ENCODE measurements at regions not wholly inside any gene's neighbourhood (a gene's known extent, or its start where the extent isn't known, plus 50 kb on each side); places are given as distances from the start of the nearest gene placed in this dataset.

DNA sequence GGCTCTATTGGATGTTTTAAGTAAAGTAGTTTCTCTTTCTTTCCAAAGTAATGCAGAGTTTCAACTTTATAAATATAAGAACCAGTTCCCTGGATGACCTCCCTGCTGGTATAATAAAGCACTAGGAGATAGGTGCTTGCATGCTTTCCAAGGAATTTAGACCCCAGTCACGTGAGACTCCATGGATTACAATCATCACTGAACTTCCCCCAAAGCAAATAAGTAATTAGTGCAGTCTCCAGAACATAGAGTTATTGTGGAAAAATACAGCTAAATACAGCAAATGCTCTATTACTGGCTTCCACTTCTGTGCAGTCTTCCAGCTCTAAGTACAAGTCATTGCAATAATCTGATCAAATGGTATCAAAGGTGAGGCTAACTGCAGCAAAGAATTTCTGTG is 220.2 kb upstream of the STEAP1 start (continued):
- TF ChIP-seq, protein P1, sequence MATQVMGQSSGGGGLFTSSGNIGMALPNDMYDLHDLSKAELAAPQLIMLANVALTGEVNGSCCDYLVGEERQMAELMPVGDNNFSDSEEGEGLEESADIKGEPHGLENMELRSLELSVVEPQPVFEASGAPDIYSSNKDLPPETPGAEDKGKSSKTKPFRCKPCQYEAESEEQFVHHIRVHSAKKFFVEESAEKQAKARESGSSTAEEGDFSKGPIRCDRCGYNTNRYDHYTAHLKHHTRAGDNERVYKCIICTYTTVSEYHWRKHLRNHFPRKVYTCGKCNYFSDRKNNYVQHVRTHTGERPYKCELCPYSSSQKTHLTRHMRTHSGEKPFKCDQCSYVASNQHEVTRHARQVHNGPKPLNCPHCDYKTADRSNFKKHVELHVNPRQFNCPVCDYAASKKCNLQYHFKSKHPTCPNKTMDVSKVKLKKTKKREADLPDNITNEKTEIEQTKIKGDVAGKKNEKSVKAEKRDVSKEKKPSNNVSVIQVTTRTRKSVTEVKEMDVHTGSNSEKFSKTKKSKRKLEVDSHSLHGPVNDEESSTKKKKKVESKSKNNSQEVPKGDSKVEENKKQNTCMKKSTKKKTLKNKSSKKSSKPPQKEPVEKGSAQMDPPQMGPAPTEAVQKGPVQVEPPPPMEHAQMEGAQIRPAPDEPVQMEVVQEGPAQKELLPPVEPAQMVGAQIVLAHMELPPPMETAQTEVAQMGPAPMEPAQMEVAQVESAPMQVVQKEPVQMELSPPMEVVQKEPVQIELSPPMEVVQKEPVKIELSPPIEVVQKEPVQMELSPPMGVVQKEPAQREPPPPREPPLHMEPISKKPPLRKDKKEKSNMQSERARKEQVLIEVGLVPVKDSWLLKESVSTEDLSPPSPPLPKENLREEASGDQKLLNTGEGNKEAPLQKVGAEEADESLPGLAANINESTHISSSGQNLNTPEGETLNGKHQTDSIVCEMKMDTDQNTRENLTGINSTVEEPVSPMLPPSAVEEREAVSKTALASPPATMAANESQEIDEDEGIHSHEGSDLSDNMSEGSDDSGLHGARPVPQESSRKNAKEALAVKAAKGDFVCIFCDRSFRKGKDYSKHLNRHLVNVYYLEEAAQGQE (IDR thresholded peaks at IDR 0.05; ENCODE audit: borderline replicate concordance), result no peak
- TF ChIP-seq, protein P1 (CRISPR knock-in tag; IDR thresholded peaks at IDR 0.05; ENCODE audit: low read depth), result no peak
- TF ChIP-seq, protein P2, sequence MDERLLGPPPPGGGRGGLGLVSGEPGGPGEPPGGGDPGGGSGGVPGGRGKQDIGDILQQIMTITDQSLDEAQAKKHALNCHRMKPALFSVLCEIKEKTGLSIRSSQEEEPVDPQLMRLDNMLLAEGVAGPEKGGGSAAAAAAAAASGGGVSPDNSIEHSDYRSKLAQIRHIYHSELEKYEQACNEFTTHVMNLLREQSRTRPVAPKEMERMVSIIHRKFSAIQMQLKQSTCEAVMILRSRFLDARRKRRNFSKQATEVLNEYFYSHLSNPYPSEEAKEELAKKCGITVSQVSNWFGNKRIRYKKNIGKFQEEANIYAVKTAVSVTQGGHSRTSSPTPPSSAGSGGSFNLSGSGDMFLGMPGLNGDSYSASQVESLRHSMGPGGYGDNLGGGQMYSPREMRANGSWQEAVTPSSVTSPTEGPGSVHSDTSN (CRISPR knock-in tag; IDR thresholded peaks at IDR 0.05; ENCODE audit: low read depth), result no peak
- TF ChIP-seq, protein P2 (tag; conservative IDR thresholded peaks at IDR 0.05; ENCODE audit: low read depth), result no peak
- TF ChIP-seq GATA2 (CRISPR knock-in tag; IDR thresholded peaks at IDR 0.05), result no peak
- no peak for TF ChIP-seq OTX1 (CRISPR knock-in tag; IDR thresholded peaks at IDR 0.05)
- TF ChIP-seq, protein P3, sequence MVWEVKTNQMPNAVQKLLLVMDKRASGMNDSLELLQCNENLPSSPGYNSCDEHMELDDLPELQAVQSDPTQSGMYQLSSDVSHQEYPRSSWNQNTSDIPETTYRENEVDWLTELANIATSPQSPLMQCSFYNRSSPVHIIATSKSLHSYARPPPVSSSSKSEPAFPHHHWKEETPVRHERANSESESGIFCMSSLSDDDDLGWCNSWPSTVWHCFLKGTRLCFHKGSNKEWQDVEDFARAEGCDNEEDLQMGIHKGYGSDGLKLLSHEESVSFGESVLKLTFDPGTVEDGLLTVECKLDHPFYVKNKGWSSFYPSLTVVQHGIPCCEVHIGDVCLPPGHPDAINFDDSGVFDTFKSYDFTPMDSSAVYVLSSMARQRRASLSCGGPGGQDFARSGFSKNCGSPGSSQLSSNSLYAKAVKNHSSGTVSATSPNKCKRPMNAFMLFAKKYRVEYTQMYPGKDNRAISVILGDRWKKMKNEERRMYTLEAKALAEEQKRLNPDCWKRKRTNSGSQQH (CRISPR knock-in tag; IDR thresholded peaks at IDR 0.05), result no peak
- TF ChIP-seq, protein P4, sequence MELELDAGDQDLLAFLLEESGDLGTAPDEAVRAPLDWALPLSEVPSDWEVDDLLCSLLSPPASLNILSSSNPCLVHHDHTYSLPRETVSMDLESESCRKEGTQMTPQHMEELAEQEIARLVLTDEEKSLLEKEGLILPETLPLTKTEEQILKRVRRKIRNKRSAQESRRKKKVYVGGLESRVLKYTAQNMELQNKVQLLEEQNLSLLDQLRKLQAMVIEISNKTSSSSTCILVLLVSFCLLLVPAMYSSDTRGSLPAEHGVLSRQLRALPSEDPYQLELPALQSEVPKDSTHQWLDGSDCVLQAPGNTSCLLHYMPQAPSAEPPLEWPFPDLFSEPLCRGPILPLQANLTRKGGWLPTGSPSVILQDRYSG (tag; conservative IDR thresholded peaks at IDR 0.05; ENCODE audit: low read depth), result no peak
- TF ChIP-seq, protein P5, sequence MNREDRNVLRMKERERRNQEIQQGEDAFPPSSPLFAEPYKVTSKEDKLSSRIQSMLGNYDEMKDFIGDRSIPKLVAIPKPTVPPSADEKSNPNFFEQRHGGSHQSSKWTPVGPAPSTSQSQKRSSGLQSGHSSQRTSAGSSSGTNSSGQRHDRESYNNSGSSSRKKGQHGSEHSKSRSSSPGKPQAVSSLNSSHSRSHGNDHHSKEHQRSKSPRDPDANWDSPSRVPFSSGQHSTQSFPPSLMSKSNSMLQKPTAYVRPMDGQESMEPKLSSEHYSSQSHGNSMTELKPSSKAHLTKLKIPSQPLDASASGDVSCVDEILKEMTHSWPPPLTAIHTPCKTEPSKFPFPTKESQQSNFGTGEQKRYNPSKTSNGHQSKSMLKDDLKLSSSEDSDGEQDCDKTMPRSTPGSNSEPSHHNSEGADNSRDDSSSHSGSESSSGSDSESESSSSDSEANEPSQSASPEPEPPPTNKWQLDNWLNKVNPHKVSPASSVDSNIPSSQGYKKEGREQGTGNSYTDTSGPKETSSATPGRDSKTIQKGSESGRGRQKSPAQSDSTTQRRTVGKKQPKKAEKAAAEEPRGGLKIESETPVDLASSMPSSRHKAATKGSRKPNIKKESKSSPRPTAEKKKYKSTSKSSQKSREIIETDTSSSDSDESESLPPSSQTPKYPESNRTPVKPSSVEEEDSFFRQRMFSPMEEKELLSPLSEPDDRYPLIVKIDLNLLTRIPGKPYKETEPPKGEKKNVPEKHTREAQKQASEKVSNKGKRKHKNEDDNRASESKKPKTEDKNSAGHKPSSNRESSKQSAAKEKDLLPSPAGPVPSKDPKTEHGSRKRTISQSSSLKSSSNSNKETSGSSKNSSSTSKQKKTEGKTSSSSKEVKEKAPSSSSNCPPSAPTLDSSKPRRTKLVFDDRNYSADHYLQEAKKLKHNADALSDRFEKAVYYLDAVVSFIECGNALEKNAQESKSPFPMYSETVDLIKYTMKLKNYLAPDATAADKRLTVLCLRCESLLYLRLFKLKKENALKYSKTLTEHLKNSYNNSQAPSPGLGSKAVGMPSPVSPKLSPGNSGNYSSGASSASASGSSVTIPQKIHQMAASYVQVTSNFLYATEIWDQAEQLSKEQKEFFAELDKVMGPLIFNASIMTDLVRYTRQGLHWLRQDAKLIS (CRISPR knock-in tag; IDR thresholded peaks at IDR 0.05), result no peak
- no peak for TF ChIP-seq RBM25 (IDR thresholded peaks at IDR 0.05; ENCODE audit: low read depth, low read length, severe bottlenecking)

Measured in K562 (cell line).